ENCODE measurements at regions not wholly inside any gene's neighbourhood (a gene's known extent, or its start where the extent isn't known, plus 50 kb on each side); places are given as distances from the start of the nearest gene placed in this dataset.

DNA sequence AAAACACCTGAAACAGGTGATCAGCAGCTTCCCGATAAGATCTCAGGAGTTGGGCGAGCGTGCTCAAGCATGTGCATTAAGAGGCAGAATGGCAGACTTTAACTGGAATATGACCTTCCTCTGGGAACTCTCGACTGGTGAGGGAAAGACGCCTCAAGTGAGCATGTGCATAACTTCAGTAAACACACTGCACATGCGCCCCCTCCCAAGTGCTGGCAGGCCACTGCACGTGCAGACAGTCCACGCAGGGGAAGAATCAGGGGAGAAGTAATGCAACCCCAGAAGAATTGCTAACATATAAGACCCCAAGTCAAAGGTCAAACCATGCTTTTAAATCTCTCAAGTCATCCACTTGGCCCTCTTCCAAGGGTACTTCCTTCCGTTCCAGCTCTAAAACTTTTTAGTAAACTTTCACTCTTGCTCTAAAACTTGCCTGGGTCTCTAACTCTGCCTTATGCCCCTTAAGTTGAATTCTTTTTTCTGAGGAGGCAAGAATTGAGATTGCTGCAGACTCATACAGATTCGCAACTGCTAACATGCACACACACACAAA, 541.0 kb downstream of the TNS3 start:
- no peak for DNase-seq

DNA sequence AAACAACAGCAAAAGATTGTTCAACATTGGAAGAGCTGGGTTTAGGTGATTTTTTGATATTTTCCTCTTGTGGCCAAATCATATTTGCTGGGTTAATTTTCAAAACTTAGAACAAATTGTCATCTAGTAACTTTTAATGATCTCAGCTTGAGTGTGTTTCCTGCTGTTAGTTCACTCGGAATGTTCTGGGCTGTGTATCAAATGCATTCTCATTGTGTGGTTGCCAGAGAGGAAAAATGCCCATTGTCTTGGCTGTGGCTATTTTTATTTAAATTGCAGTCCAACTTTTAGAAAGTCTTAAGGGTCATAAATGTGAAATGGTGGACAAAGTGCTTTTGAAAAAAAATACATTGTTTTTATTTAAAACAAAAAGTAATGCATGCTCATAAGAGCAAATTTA, 542.0 kb downstream of the TNS3 start:
- DNase-seq = no peak

DNA sequence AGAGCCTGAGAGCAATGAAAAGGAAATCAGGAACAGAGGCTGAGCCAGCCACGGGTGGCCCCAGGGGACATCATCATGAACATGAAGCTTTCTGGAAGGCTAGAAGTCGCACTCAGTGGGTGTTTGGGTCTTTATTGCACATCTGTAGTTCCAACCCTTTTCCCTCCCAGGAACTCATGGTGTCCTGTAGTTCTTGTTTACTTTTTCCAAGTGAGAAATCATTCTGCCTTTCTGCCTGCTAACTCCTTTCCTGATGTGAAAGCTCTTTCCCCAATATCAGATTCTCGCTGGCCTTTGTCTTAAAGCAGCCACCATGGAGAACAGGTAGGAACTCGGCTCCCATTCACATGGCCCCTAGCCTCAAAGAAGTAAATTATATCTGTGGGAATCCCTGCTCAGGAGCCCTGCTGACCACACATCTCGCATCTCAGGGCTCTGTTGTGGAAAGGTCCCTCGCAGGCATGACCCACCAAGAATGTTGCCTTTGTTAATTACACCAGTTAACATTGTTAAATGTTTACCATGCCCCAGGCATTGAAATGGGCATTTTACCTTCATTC, 542.7 kb downstream of the TNS3 start:
- no peak for DNase-seq

DNA sequence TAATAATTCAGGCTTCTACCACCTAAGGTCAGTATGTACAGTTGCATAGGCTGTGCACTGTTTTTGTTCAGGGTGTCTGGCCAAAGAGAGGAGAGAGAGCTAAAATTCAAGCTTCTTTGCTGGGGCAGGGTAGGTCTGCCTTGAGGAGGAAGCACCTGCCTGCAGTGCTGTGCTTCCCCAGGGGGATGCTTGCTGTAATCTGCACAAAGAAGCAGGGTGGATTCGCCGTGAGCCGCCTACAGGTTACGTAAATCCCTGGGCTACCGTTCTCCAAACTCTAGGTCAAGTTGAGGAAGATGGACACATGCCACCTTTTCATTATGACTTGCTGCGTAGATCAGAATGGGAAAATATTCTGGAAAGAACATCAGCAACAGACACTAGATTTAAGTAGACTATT, 543.3 kb downstream of the TNS3 start:
- DNase-seq = no peak

DNA sequence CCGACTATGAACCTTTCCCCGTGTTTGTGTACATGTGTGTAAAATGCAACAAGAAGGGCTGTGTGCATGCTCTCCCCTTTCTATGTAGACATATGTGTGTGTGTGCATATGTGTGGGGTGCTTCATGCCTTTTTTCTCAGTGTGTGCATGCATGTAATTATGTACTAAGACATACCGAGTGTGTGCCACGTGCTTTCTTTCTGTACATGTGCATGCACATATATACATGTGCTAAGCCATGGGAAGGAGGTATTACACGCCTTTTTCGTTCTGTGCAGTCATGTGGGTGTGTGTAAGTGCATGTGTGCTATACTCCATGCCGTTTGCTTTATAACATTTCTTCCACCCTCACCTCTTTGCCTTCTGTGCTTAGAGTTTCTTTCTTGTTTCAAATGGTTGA, 544.3 kb downstream of the TNS3 start:
- DNase-seq = no peak

DNA sequence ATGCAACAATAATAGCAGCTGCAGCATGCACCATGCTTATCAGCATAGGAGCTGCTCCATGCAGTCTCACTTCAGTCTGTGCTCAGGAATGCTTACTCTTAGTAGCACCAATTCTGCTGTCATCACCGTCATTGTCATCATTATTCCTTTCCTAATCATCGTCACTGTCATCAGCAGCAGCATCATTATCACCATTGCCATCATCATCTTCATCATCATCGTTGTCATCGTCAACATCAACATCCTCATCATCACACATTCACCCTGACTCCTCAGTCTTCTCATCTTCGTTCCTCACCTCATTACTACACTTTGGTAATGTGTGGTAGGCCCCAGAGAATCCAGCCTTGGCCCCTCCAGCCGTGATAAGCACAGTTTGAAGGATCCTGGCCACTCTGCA, 545.0 kb downstream of the TNS3 start:
- DNase-seq = no peak

DNA sequence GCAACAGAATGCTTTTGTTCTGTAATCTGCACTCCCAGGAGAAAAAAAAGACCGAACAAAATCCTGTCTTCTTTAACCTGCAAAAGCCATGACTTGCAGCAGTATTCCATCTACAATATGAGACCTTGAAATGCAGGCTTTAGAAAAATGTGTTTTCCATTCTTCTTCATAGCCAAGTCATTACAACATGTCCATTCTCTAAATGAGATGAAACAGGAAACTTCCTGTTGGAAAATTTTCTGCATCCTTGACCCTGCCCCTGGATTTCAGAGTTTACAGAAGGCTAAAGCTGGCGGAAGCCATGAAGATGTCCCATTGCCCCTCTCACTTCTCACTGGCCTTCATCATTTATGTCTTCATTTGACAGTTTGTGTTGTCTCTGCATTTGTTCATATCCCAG, 546.4 kb downstream of the TNS3 start:
- no peak for DNase-seq

DNA sequence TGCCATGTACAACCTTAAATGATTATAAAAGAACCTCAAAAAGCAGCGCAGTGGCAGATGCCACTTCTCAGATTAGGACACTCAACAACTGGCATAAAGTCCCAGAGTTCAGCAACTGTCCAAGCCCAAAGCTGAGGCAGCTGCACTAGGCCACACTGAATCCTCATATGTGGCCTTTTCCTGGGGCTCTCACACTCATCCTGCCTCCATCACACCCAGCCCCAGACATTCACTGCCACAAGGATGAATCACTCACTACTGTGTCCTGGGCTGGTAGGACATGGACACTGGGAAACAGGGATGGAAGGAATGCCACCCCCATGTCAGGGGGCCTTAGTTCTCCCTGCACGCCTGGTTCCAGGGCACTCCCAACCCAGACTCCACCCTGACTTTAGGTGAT, 547.7 kb downstream of the TNS3 start:
- DNase-seq = no peak

DNA sequence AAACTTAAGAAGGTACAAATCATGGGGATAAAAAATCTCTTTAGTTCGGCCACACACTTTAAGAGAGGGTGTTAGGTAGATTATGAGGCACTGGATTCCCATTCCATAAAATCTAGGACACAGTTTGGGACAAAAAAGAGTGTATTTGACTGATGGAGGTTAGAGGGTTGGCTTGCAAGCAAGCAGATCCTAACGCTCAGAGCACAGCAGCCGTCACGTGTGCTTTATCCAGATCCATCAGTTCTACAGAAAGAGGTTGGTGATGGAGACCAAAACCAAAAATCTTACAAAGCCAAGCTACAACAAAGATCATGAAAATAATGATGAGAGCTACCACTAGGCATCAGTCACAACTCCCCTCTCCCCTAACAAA, 549.4 kb downstream of the TNS3 start:
- no peak for DNase-seq

DNA sequence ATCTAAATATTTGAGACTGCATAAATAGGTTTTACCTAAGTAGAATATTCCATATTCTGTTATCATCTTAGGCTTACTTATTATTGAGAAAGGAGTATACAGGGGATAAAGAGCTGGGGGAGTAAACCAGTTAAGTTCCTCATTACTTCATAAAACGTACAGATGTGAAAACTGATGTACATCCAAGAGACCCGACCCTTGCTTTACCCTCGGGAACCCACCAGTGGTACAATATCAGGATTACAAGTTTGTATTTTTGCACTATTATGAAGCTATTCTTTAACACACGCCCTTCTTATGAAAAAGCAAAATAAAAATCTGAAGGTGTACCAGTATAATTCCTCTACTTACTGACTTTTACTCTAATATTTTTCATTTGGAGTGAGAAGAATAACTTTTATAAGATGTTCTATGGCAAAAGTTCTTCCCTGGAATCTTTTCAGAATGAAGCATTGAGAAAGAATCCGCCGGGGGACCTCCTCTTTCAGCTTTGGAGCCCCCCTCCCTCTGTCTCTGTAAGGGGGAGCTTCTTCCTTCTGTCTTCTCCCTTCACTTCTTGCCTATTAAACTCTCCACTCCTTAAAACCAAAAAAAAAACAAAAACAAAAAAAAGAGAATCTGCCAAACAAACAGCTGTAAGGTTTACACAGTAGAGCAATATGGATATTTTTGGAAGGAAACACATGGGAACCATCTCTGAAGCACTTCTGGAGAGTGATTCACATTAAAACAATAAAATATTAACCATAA, 550.0 kb downstream of the TNS3 start:
- DNase-seq = no peak

DNA sequence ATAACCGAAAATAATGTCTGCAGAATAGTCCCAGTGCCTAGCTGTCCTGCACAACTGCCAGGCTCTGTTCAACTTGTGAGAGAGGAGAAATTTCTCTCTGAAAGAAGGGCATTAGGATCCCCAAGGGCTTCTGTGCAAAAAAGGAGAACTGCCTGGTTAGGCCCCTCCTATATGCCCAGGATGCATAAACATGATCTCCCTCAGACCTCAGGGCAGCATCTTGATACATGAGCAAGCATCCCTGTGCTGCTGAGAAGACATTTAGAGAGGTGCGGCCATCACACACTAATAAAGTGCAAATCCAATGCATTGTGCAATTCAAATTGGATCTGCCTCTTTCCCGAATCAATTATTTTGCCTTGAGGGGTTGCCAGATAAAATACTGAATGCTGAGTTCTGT, 553.6 kb downstream of the TNS3 start:
- DNase-seq = no peak

DNA sequence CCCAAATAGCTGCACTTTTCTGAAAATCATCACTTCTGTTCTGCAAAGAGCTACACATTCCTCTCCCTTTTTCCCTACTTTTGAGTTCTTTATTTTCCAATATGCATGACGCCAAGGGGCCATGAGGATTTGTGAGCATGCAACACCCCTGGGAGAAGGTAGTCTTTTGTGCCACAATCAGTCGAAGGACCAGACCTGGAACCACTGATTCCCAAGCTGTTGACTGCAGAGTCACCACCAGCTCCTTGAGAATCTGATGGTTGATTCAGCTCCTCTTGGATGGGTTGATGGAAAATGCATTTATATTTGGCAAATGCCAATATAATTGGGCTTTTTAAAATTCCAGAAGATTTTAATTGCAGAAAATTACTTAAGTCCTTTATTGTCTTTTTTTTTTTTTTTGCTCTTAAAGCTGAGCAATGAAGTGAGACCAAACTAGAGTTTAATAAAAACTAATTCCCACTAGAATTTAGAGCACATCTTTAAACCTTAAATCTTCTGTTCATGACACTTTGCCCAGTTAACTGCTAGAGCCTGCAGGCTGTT, 554.1 kb downstream of the TNS3 start:
- DNase-seq = no peak

DNA sequence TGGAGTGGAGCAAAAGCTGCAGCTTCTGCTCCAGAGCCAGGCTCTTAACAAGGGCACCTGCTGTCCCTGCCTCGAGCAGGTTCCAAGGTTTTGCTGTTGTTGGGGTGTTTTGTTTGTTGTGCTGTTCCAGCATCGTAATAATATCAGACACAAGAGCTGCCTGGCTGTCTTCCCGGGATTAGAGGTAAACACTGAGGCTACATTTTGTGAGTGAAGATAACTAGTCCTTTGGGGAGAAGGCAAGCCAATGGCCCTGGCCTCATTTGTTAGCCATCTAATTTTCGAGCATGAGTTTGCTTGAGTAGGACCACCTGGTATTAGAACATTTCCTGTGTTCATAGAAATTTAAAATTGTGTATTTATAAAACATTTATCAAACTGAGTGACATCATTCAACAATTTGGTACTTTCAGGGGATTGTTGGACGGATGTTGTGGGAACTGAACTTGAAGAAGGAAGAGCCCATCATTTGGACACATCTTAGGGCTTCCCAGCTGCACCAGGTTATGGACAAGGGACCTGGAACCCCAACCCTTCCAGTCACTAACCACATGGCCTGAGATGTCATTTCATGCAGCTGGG, 555.0 kb downstream of the TNS3 start:
- DNase-seq = no peak

DNA sequence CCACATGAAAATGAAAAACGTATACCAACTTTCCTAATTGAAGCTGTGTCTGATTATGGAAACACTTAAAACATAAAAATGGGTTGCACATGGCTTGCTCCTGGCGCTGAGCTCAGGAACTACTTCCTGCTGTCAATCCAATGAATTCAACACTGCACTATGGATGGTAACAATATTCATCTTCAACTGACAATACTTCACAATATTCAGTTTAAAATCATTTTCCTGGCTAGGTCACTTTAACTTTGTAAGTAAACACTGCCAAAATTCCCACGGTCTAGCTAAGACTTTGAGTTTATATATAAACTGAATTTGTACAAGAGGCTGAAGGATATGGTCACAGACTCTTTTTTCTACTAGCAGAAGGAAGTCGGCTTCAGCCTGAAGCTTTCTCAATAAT, 556.9 kb downstream of the TNS3 start:
- DNase-seq = no peak

DNA sequence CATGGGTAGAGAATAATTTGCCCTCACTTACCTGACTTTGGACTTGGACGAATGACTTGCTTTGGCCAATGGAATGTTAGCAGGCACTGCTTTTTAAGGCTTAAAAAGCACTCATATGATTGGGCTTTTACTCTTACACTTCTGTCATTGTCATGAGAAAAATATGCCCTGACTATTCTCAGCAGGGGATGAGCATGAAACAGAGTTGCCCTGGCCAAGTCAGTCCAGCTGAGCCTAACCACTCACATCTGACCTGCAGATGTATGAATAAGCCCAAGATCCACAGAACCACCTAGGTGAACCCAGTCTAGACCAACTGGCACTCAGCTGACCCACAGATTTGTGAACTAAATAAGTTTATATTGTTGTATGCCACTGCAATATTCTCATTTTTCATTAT, 573.5 kb downstream of the TNS3 start:
- no peak for DNase-seq

DNA sequence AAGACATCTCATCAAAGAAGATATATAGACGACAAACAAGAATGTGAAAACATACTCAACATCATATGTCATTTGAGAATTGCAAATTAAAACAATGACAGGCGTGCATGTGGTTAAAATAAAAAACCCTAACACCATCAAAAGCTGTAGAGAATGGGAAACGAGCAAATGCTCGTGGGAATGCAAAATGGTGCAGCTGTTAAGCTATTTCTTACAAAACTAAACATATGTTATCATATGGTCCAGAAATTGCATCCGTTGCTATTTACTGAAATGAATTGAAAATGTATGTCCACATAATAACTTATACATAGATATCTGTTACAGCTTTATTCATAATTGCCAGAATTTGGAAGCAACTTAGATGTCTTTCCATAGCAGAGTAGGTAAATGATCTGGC, 574.4 kb downstream of the TNS3 start:
- no peak for DNase-seq

DNA sequence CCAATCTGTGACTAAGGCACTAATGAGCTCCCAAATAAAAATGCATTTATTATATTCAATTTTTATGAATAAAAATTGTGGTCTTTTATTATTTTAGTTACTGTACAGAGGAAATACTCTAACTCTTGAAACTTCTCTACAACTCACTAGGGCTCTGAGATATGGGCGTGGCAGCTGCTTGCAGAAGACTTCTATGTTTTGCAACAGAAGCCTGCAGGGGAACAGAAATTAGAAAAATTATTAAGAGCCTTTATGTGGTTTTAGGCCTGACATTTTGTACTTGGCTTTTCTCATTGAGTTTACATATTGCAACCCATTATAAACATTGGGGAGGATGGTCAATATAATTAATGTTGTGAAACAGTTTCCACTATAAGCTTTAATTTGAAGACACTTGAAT, 581.4 kb downstream of the TNS3 start:
- no peak for DNase-seq

DNA sequence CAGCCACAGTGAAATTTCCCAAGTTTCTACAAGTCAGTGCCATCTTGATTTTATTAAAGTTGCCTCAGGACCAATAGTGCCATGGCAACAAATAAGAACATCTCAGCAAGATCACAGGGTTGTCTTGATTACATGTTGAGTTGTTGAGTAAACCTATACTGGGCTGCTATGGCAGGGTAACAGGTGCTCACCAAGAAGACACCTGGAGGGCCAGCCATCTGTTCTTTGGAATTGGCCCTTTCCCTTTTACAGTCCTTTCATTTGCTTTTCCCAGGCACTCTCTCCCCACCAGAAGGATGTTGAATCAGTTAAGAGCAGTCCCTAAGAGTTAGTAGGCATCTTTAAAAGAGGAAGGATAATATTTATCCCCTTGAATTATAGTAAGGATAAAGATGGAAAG, 582.0 kb downstream of the TNS3 start:
- no peak for DNase-seq

DNA sequence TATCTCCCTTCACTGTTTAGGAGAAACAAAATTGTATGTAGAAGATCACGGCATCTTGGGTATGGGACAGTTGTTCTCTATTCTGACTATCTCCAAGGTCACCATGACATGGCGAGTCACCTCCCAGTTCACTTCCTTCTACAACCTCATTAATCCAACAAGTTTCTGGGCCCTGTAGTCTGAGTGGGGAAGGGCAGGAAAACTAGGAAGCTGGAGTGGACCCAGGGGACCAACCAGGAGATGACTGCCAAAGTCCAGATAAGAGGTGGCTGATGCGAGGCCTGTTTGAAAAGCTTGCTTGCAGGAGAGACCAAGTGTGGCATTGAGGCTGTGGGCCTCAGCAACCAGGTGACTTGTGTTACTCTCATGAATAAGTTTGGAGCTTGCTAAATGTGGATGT, 584.9 kb downstream of the TNS3 start:
- no peak for DNase-seq

DNA sequence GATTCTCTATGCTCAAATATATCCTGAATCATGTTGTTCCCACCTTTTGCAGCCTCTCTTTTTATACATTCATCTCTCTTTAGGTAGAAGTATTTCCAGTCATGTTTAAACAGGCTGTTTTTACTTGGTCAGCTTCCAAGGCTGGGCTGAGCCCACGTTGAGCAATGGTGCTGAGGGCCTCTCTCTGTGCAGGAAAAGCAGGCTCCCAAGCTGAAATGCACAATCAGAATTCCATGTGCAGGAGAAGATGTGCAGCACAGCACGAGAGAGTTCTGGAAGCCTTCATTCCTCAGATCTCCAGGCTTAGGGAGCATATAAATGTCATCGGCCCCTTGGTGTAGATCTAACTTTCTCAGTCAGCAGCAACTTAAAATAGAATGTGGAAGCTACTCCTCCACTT, 588.5 kb downstream of the TNS3 start:
- DNase-seq = no peak

DNA sequence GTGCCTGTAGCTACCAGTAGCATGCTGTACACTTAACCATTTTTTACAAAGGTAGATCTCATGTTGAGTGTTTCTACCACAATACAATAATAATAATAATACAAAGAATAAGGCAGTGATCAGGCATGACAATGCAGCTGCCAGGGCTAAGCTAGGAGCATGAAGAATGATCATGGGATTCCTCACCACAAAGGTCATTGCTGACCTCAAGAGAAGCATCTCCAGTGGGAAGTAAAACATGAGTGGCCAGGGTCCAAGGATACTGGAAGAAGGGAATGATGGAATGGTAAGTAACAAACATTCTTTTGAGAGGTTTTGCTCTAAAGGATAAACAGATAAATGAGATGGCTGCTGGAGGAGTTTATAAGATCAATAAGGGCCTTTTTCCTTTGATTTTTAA, 591.1 kb downstream of the TNS3 start:
- DNase-seq = no peak

DNA sequence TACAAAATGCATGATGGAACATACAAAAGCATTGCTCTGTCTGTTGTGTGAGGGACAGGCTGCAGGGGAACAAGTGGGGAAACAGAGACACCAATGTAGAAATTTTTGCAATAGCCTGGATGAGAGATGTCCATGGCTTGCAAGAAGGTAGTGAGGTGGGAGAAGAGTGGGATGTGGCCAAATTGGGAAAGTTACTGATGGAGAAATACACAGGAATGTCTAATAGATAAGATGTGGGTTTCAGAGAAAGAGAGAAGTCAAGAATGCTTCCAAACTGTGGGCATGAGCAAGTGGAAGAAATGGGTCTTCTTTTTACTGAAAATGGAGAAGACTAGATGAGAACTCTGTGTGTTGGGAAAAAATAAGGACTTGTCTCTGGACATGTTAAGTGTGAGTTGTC, 592.7 kb downstream of the TNS3 start:
- DNase-seq = no peak

DNA sequence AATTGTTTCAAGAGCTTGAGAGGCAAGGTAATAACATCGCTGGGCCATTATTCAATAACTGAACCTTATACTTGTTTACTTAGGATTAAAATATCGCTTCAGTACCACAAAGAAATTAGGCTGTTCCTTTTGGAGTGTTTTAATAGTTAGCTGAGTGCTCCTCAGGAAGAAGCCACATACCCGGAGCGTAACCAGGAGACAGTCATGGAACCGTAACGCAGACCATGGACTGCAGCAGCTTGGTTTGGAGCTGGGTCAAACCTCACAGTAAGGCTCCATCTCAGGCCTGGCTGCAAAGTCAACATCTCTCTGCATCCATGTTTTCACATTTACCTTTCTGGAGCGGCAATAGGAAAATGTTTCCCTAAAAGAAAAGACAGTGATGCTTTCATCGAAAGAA, 599.0 kb downstream of the TNS3 start:
- DNase-seq = no peak

DNA sequence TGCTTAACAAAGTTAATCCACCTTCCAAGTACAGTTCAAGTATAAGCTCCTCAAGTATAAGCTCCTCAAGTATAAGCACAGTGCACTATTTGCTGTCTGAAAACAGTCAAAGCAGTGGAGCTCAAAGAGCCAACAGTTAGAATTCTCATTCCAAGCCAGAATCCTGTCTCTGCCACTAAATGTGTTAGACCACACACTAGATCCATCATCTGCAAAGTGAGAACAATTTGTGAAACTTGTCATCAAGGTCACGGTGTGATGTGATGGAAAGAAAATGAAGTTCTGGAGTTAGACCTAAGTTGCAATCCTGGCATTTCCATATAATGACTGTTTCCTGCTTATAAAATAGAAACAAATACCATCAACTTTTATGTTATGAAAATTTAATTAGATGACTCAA, 602.5 kb downstream of the TNS3 start:
- no peak for DNase-seq
